H9 (cell line): ENCODE measurements at regions not wholly inside any gene's neighbourhood (a gene's known extent, or its start where the extent isn't known, plus 50 kb on each side); places are given as distances from the start of the nearest gene placed in this dataset.

Experiments used
- DNase-seq: peaks from one replicate; pipeline ENCODE4 v3.0.0-alpha.2; 2017
- H2AFZ ChIP-seq: one replicate; pipeline ENCODE4 v1.6.1; 2013; ENCODE audit warnings: mild to moderate bottlenecking, low read length, control low read depth, moderate library complexity
- H2AK5ac ChIP-seq: 2 replicates; pipeline ENCODE4 v1.6.1; 2013; ENCODE audit warnings: low read length, control low read depth, mixed read lengths; ENCODE audit not compliant: insufficient read length
- H2BK120ac ChIP-seq: one replicate; pipeline ENCODE4 v1.6.1; 2013; ENCODE audit warnings: low read depth, mild to moderate bottlenecking, low read length, control low read depth, inconsistent platforms; ENCODE audit not compliant: poor library complexity, severe bottlenecking
- H2BK12ac ChIP-seq: 2 replicates; pipeline ENCODE4 v1.6.1; 2013; ENCODE audit warnings: low read length, control low read depth, mixed read lengths, low read depth; ENCODE audit not compliant: insufficient read length
- H2BK15ac ChIP-seq: 2 replicates; pipeline ENCODE4 v1.6.1; 2013; ENCODE audit warnings: low read depth, low read length, control low read depth
- H2BK20ac ChIP-seq: one replicate; pipeline ENCODE4 v1.6.1; 2013; ENCODE audit warnings: low read depth, mild to moderate bottlenecking, low read length, control low read depth, inconsistent platforms; ENCODE audit not compliant: poor library complexity, severe bottlenecking
- H2BK5ac ChIP-seq: 2 replicates; pipeline ENCODE4 v1.6.1; 2013; ENCODE audit warnings: low read length, control low read depth, mixed read lengths; ENCODE audit not compliant: insufficient read length
- H3K14ac ChIP-seq: 2 replicates; pipeline ENCODE4 v1.6.1; 2013; ENCODE audit warnings: low read length, control low read depth; ENCODE audit not compliant: insufficient read depth
- H3K18ac ChIP-seq: 2 replicates; pipeline ENCODE4 v1.6.1; 2013; ENCODE audit warnings: low read depth, mild to moderate bottlenecking, mixed read lengths, low read length, control low read depth; ENCODE audit not compliant: insufficient read length
- H3K23ac ChIP-seq: 2 replicates; pipeline ENCODE4 v1.6.1; 2013; ENCODE audit warnings: low read length, control low read depth, mixed read lengths, low read depth; ENCODE audit not compliant: insufficient read length
- H3K23me2 ChIP-seq: 2 replicates; pipeline ENCODE4 v1.6.1; 2013; ENCODE audit warnings: low read depth, mild to moderate bottlenecking, mixed read lengths, low read length, control low read depth; ENCODE audit not compliant: insufficient read length, poor library complexity, severe bottlenecking
- H3K27ac ChIP-seq: 2 replicates; pipeline ENCODE4 v1.5.1; 2013; ENCODE audit warnings: low read length, control low read depth, mixed read lengths, low read depth; ENCODE audit not compliant: insufficient read length
- H3K27me3 ChIP-seq: 2 replicates; pipeline ENCODE4 v1.6.1; 2013; ENCODE audit warnings: low read length, control low read depth, inconsistent platforms; ENCODE audit not compliant: insufficient read depth
- H3K4ac ChIP-seq: 2 replicates; pipeline ENCODE4 v1.6.1; 2013; ENCODE audit warnings: low read depth, mild to moderate bottlenecking, control low read depth, inconsistent platforms, low read length, moderate library complexity
- H3K4me1 ChIP-seq: 2 replicates; pipeline ENCODE4 v1.6.1; 2013; ENCODE audit warnings: low read length, control low read depth, inconsistent platforms; ENCODE audit not compliant: insufficient read depth
- H3K4me2 ChIP-seq: 2 replicates; pipeline ENCODE4 v1.6.1; 2013; ENCODE audit warnings: low read length, control low read depth, mixed read lengths; ENCODE audit not compliant: insufficient read length, insufficient read depth
- H3K56ac ChIP-seq: 2 replicates; pipeline ENCODE4 v1.6.1; 2013; ENCODE audit warnings: low read depth, mild to moderate bottlenecking, mixed read lengths, low read length, control low read depth; ENCODE audit not compliant: insufficient read length
- H3K79me1 ChIP-seq: 2 replicates; pipeline ENCODE4 v1.6.1; 2013; ENCODE audit warnings: low read depth, mild to moderate bottlenecking, moderate library complexity, low read length, control low read depth, inconsistent platforms; ENCODE audit not compliant: insufficient read depth, poor library complexity, severe bottlenecking
- H3K79me2 ChIP-seq: 2 replicates; pipeline ENCODE4 v1.6.1; 2013; ENCODE audit warnings: low read length, control low read depth, inconsistent platforms; ENCODE audit not compliant: insufficient read depth
- H3K9ac ChIP-seq: 2 replicates; pipeline ENCODE4 v1.6.1; 2013; ENCODE audit warnings: low read length, control low read depth, mixed read lengths; ENCODE audit not compliant: insufficient read length; ENCODE audit errors: extremely low read depth
- H3K9me3 ChIP-seq: one replicate; pipeline ENCODE4 v1.6.1; 2013; ENCODE audit warnings: low read depth, low read length, inconsistent platforms; ENCODE audit not compliant: control insufficient read depth
- H3T11ph ChIP-seq: one replicate; pipeline ENCODE4 v1.6.1; 2013; ENCODE audit warnings: mild to moderate bottlenecking, low read length, control low read depth, inconsistent platforms
- H4K20me1 ChIP-seq: one replicate; pipeline ENCODE4 v1.6.1; 2013; ENCODE audit not compliant: control insufficient read depth, insufficient read length, insufficient read depth
- H4K5ac ChIP-seq: 2 replicates; pipeline ENCODE4 v1.6.1; 2013; ENCODE audit warnings: low read depth, mild to moderate bottlenecking, mixed read lengths, low read length, control low read depth; ENCODE audit not compliant: insufficient read length
- H4K8ac ChIP-seq: replicated peaks from 2 replicates; pipeline ENCODE4 v1.6.1; 2013; ENCODE audit warnings: low read length, control low read depth, mixed read lengths, low read depth; ENCODE audit not compliant: insufficient read length
- H4K91ac ChIP-seq: 2 replicates; pipeline ENCODE4 v1.6.1; 2013; ENCODE audit warnings: low read depth, mild to moderate bottlenecking, moderate library complexity, mixed read lengths, low read length, control low read depth; ENCODE audit not compliant: insufficient read length
- H3K27ac Mint-ChIP-seq, 3 experiments: 2 replicates in 2 of 3; 3 replicates in 1 of 3; pipeline ENCODE4 v1.8.0; 2020 to 2021; ENCODE audit warnings: mixed read lengths in 3 of 3, mild to moderate bottlenecking in 1 of 3, moderate library complexity in 1 of 3
- H3K27me3 Mint-ChIP-seq: 2 replicates; pipeline ENCODE4 v1.8.0; 2021; ENCODE audit warnings: low read depth, mild to moderate bottlenecking, moderate library complexity, mixed read lengths
- H3K36me3 Mint-ChIP-seq, 3 experiments: 2 replicates in 2 of 3; 3 replicates in 1 of 3; pipeline ENCODE4 v1.8.0; 2020 to 2021; ENCODE audit warnings: low read depth in 3 of 3, mixed read lengths in 3 of 3; ENCODE audit not compliant: insufficient read depth in 1 of 3
- H3K4me1 Mint-ChIP-seq, 2 experiments: 2 replicates each; pipeline ENCODE4 v1.8.0; 2020; ENCODE audit warnings: mixed read lengths in 2 of 2
- H3K4me3 Mint-ChIP-seq, 2 experiments: 2 replicates in 1 of 2; 3 replicates in 1 of 2; pipeline ENCODE4 v1.8.0; 2020 to 2021; ENCODE audit warnings: mild to moderate bottlenecking in 2 of 2, mixed read lengths in 2 of 2, moderate library complexity in 1 of 2
- H3K9me3 Mint-ChIP-seq, 2 experiments: 2 replicates in 1 of 2; 3 replicates in 1 of 2; pipeline ENCODE4 v1.8.0; 2020; ENCODE audit warnings: mild to moderate bottlenecking in 2 of 2, mixed read lengths in 2 of 2, moderate library complexity in 1 of 2
- WGBS: extraction: QIAGEN DNeasy Blood & Tissue Kit; methylation state at CpG from one replicate; pipeline ENCODE4 v1.1.7; 2013; ENCODE audit warnings: missing lambda C conversion rate, low lambda C conversion rate, mixed read lengths; ENCODE audit not compliant: insufficient read length; ENCODE audit errors: extremely low coverage; 5-methylcytosine and 5-hydroxymethylcytosine counted together
- TF ChIP-seq, protein P1 (sequence below): fragments of 200-600 bp; sonication (generic); conservative IDR thresholded peaks from 3 replicates; pipeline ENCODE4 v1.8.0; 2021; ENCODE audit warnings: antibody characterized with exemption, mild to moderate bottlenecking

DNA sequence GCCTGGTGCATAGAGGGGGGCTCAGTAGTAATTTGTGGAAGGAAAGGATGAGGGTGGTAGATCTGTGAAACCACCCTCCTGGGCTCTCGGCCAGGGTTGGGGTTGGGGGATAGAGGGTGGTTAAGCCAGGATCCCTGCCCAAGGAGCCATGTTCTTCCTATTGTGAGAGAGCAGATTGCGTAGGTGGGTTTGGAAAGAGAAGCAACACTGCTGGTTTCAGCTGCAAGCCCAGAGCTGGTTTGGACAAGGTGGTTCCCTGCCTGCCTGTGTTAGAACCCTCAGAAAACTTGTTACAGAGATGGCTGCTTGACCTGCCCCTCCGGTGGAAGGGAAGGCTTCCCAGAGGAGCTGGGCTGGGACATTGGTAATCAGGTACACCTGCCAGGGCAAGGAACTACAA, 131.2 kb upstream of the HAND1 start:
- H3K18ac ChIP-seq: no peak overlapping the region
- H3K4me2 ChIP-seq: no peak overlapping the region
- H3K36me3 Mint-ChIP-seq: no peaks in the 10 kb centered on the region
- peaks cover 10% of the 10 kb centered on the region for H3K23me2 ChIP-seq
- no peak overlapping the region for H2BK12ac ChIP-seq
- peaks cover 33 to 41% of the 10 kb centered on the region in 2 experiments for H3K4me1 Mint-ChIP-seq
- no peaks in the 10 kb centered on the region for H3K79me2 ChIP-seq
- no peak overlapping the region for H3K14ac ChIP-seq
- no peak overlapping the region for H2AK5ac ChIP-seq
- H3K9ac ChIP-seq: no peak overlapping the region
- H2BK5ac ChIP-seq: no peak overlapping the region
- no peak overlapping the region for H3T11ph ChIP-seq
- peak overlapping the region in 1 of 2 experiments; percentile 37; a peak in 3 of 5 replicates for H3K4me3 Mint-ChIP-seq
- no peak overlapping the region for H4K8ac ChIP-seq
- H2BK15ac ChIP-seq: no peak overlapping the region
- no peaks in the 10 kb centered on the region for H3K9me3 ChIP-seq
- H2AFZ ChIP-seq: no peak overlapping the region
- no CpG with 5 or more reads among the region's 3 CpGs for WGBS
- H3K27ac Mint-ChIP-seq: no peak overlapping the region
- H3K4ac ChIP-seq: no peak overlapping the region
- no peak overlapping the region for H3K56ac ChIP-seq
- H2BK20ac ChIP-seq: no peak overlapping the region
- H4K91ac ChIP-seq: no peak overlapping the region
- no peaks in the 10 kb centered on the region for H3K9me3 Mint-ChIP-seq
- no peak overlapping the region for H4K5ac ChIP-seq
- no peaks in the 10 kb centered on the region for H3K79me1 ChIP-seq
- H2BK120ac ChIP-seq: no peak overlapping the region
- H3K23ac ChIP-seq: no peak overlapping the region
- peaks cover 87% of the 10 kb centered on the region for H3K27me3 Mint-ChIP-seq
- no peak for DNase-seq
- H3K27me3 ChIP-seq: peaks cover 21% of the 10 kb centered on the region
- peaks cover 1% of the 10 kb centered on the region for H4K20me1 ChIP-seq
- H3K27ac ChIP-seq: no peak overlapping the region
- TF ChIP-seq, protein P1, sequence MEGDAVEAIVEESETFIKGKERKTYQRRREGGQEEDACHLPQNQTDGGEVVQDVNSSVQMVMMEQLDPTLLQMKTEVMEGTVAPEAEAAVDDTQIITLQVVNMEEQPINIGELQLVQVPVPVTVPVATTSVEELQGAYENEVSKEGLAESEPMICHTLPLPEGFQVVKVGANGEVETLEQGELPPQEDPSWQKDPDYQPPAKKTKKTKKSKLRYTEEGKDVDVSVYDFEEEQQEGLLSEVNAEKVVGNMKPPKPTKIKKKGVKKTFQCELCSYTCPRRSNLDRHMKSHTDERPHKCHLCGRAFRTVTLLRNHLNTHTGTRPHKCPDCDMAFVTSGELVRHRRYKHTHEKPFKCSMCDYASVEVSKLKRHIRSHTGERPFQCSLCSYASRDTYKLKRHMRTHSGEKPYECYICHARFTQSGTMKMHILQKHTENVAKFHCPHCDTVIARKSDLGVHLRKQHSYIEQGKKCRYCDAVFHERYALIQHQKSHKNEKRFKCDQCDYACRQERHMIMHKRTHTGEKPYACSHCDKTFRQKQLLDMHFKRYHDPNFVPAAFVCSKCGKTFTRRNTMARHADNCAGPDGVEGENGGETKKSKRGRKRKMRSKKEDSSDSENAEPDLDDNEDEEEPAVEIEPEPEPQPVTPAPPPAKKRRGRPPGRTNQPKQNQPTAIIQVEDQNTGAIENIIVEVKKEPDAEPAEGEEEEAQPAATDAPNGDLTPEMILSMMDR: no peak
- H3K4me1 ChIP-seq: peaks cover 12% of the 10 kb centered on the region; the same call in 1 of the 2 replicates
